B cell (primary cell): ENCODE measurements at regions not wholly inside any gene's neighbourhood (a gene's known extent, or its start where the extent isn't known, plus 50 kb on each side); places are given as distances from the start of the nearest gene placed in this dataset.
"Not testable (repeated sequence)": the region's sequence is repeated elsewhere in the genome, so short reads cannot be mapped to it uniquely, and the experiment has no call there.

Source experiments
- EZH2 ChIP-seq: IDR thresholded peaks from 2 replicates; pipeline ENCODE4 v1.6.1; 2012; ENCODE audit warnings: borderline replicate concordance, low read depth, mild to moderate bottlenecking, moderate library complexity, low read length; ENCODE audit not compliant: insufficient read depth, poor library complexity, severe bottlenecking
- TF ChIP-seq, protein P1 (sequence below): fragments of 200-600 bp; IDR thresholded peaks from one replicate; pipeline ENCODE4 v1.8.0; 2022; ENCODE audit warnings: antibody characterized with exemption, mild to moderate bottlenecking

- not testable (repeated sequence) for TF ChIP-seq EZH2
- TF ChIP-seq, protein P1, sequence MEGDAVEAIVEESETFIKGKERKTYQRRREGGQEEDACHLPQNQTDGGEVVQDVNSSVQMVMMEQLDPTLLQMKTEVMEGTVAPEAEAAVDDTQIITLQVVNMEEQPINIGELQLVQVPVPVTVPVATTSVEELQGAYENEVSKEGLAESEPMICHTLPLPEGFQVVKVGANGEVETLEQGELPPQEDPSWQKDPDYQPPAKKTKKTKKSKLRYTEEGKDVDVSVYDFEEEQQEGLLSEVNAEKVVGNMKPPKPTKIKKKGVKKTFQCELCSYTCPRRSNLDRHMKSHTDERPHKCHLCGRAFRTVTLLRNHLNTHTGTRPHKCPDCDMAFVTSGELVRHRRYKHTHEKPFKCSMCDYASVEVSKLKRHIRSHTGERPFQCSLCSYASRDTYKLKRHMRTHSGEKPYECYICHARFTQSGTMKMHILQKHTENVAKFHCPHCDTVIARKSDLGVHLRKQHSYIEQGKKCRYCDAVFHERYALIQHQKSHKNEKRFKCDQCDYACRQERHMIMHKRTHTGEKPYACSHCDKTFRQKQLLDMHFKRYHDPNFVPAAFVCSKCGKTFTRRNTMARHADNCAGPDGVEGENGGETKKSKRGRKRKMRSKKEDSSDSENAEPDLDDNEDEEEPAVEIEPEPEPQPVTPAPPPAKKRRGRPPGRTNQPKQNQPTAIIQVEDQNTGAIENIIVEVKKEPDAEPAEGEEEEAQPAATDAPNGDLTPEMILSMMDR, result not testable (repeated sequence)
These were observed 228.4 kb upstream of the PRSS1 start for GRCh38 chr7:142520885-142521284.
